RWPE2 (cell line): ENCODE measurements at regions not wholly inside any gene's neighbourhood (a gene's known extent, or its start where the extent isn't known, plus 50 kb on each side); places are given as distances from the start of the nearest gene placed in this dataset.
"Not testable (repeated sequence)": the region's sequence is repeated elsewhere in the genome, so short reads cannot be mapped to it uniquely, and the experiment has no call there.

Experiments
- ATAC-seq: fragments of 200-7000 bp; cut with Tn5 transposase; 3 replicates; pipeline ENCODE4 v1.9.1; 2021; ENCODE audit warnings: low read depth
- DNase-seq: peaks from one replicate; pipeline ENCODE4 v3.0.0-alpha.2; 2020; ENCODE audit warnings: low spot score
- H3K27ac ChIP-seq: fragments of 450-650 bp; 2 replicates; pipeline ENCODE4 v1.5.1; 2017; ENCODE audit warnings: mild to moderate bottlenecking; ENCODE audit not compliant: poor library complexity, severe bottlenecking
- H3K27me3 ChIP-seq: fragments of 250-450 bp; sonication (Bioruptor Pico); 2 replicates; pipeline ENCODE4 v1.5.1; 2021; ENCODE audit warnings: mild to moderate bottlenecking, moderate library complexity; ENCODE audit not compliant: insufficient read depth, poor library complexity, severe bottlenecking
- H3K36me3 ChIP-seq: fragments of 250-450 bp; sonication (Bioruptor Pico); 2 replicates; pipeline ENCODE4 v1.5.1; 2020; ENCODE audit warnings: low read depth, mild to moderate bottlenecking, moderate library complexity
- H3K4me1 ChIP-seq: fragments of 250-450 bp; sonication (Bioruptor Pico); 2 replicates; pipeline ENCODE4 v1.5.1; 2021; ENCODE audit warnings: mild to moderate bottlenecking, moderate library complexity; ENCODE audit not compliant: insufficient read depth, poor library complexity, severe bottlenecking
- H3K4me3 ChIP-seq: fragments of 250-450 bp; sonication (Bioruptor Pico); 2 replicates; pipeline ENCODE4 v1.5.1; 2021; ENCODE audit warnings: mild to moderate bottlenecking, moderate library complexity; ENCODE audit not compliant: severe bottlenecking
- H3K9me3 ChIP-seq: fragments of 250-450 bp; sonication (Bioruptor Pico); 2 replicates; pipeline ENCODE4 v1.5.1; 2021; ENCODE audit warnings: mild to moderate bottlenecking, moderate library complexity; ENCODE audit not compliant: severe bottlenecking
- TF ChIP-seq, protein P1 (sequence below): fragments of 450-650 bp; IDR thresholded peaks from one replicate; pipeline ENCODE4 v1.5.1; 2017; ENCODE audit warnings: mild to moderate bottlenecking, moderate library complexity; ENCODE audit not compliant: poor library complexity, severe bottlenecking

- H3K4me3 ChIP-seq: no peak overlapping the region
- no peaks in the 10 kb centered on the region for H3K36me3 ChIP-seq
- H3K27me3 ChIP-seq: no peaks in the 10 kb centered on the region
- H3K9me3 ChIP-seq: no peaks in the 10 kb centered on the region
- H3K4me1 ChIP-seq: no peaks in the 10 kb centered on the region
- no peak for DNase-seq
- ATAC-seq: no peak
- TF ChIP-seq, protein P1, sequence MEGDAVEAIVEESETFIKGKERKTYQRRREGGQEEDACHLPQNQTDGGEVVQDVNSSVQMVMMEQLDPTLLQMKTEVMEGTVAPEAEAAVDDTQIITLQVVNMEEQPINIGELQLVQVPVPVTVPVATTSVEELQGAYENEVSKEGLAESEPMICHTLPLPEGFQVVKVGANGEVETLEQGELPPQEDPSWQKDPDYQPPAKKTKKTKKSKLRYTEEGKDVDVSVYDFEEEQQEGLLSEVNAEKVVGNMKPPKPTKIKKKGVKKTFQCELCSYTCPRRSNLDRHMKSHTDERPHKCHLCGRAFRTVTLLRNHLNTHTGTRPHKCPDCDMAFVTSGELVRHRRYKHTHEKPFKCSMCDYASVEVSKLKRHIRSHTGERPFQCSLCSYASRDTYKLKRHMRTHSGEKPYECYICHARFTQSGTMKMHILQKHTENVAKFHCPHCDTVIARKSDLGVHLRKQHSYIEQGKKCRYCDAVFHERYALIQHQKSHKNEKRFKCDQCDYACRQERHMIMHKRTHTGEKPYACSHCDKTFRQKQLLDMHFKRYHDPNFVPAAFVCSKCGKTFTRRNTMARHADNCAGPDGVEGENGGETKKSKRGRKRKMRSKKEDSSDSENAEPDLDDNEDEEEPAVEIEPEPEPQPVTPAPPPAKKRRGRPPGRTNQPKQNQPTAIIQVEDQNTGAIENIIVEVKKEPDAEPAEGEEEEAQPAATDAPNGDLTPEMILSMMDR: no peak
- H3K27ac ChIP-seq: no peak overlapping the region
These were observed 158.7 kb downstream of the PDCD6IP start for GRCh38 chr3:33957176-33957575.

DNA sequence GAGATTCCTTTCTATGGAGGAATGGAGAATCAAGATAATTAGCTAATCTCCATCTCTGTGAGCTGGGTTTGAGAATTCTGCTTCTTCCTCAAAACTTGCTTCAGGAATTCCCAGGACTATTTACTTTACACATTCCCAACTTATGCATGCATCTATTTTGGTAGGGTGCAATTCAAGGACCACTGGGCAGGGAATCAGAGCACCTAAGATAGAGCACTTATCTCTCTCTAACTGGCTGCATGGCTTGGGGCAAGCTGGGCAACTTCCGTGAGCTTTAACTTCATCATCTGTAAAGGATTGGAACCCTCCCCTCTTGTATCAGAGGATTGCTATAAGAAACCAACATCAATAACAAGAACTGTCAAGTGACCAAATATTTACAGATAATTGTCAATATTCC is 160.2 kb downstream of the PDCD6IP start:
- TF ChIP-seq, protein P1: no peak
- ATAC-seq: no peak
- Histone ChIP-seq H3K4me3 (no peak overlapping the region), H3K36me3 (no peaks in the 10 kb centered on the region), H3K27ac (no peak overlapping the region), H3K9me3 (no peaks in the 10 kb centered on the region), H3K27me3 (no peaks in the 10 kb centered on the region), H3K4me1 (no peaks in the 10 kb centered on the region)
- no peak for DNase-seq

- Histone ChIP-seq H3K27me3 (no peaks in the 10 kb centered on the region), H3K4me1 (no peaks in the 10 kb centered on the region), H3K27ac (no peak overlapping the region), H3K4me3 (no peak overlapping the region), H3K36me3 (no peaks in the 10 kb centered on the region), H3K9me3 (no peaks in the 10 kb centered on the region)
- no peak for ATAC-seq
- no peak for DNase-seq
- TF ChIP-seq, protein P1: no peak
These were observed 164.0 kb downstream of the PDCD6IP start for GRCh38 chr3:33962396-33962795.

DNA sequence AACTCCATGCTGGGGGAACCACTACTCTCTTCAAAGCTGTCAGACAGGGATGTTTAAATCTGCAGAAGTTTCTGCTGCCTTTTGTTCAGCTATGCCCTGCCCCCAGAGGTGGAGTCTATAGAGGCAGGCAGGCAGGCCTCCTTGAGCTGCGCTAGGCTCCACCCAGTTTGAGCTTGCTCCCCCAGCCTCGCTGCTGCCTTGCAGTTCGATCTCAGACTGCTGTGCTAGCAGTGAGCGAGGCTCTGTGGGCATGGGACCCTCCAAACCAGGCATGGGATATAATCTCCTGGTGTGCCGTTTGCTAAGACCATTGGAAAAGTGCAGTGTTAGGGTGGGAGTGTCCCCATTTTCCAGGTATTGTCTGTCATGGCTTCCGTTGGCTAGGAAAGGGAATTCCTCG is 171.8 kb downstream of the PDCD6IP start:
- H3K27ac ChIP-seq, ATAC-seq, H3K9me3 ChIP-seq, H3K27me3 ChIP-seq, H3K4me1 ChIP-seq, DNase-seq, H3K4me3 ChIP-seq, H3K36me3 ChIP-seq: not testable (repeated sequence)

DNA sequence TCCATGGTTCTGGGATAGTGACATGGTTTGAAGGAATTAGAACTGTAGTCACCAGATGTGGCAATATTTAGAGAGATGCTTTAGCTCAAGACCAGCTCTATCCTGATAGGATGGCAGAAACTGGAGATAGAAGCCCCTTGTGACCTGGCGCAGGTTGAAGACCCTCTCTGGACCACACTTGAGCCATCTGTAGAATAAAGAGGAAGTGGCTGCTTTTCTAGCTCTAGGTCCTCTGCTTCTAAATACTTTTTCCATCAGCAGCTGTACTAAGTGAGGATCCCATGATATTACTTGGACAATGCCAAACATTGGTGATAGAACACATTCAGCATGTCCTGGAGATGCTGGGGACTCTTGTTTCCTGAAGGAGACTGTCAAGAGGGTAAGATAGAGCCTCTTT is 172.6 kb downstream of the PDCD6IP start:
- DNase-seq (no peak), ATAC-seq (no peak)
- Histone ChIP-seq H3K4me3 (no peak overlapping the region), H3K9me3 (no peaks in the 10 kb centered on the region), H3K36me3 (no peaks in the 10 kb centered on the region), H3K27ac (no peak overlapping the region), H3K4me1 (no peaks in the 10 kb centered on the region), H3K27me3 (peaks cover 5% of the 10 kb centered on the region)
- TF ChIP-seq, protein P1: no peak

- Histone ChIP-seq H3K4me3 (no peak overlapping the region), H3K36me3 (no peaks in the 10 kb centered on the region), H3K27ac (no peak overlapping the region), H3K9me3 (no peaks in the 10 kb centered on the region), H3K4me1 (no peaks in the 10 kb centered on the region), H3K27me3 (peaks cover 5% of the 10 kb centered on the region)
- no peak for ATAC-seq
- DNase-seq: no peak
- TF ChIP-seq, protein P1: no peak
These were observed 177.0 kb downstream of the PDCD6IP start for GRCh38 chr3:33975463-33975862.
